Fibroblast of lung (primary cell): ENCODE measurements at regions not wholly inside any gene's neighbourhood (a gene's known extent, or its start where the extent isn't known, plus 50 kb on each side); places are given as distances from the start of the nearest gene placed in this dataset.

ENCODE experiments used
- EZH2 ChIP-seq: IDR thresholded peaks from 2 replicates; pipeline ENCODE4 v1.5.1; 2012; ENCODE audit warnings: low read length, control low read depth, mild to moderate bottlenecking; ENCODE audit errors: missing control alignments
- TF ChIP-seq, protein P1 (sequence below), 2 donors: IDR thresholded peaks in 1 of 2; conservative IDR thresholded peaks in 1 of 2; 1 replicate in 1 of 2; 2 replicates in 1 of 2; pipeline ENCODE4 v1.5.1; 2011 to 2012; ENCODE audit warnings: low read length in 2 of 2, control low read depth in 1 of 2, inconsistent platforms in 1 of 2, low read depth in 1 of 2, mild to moderate bottlenecking in 1 of 2

- TF ChIP-seq, protein P1, sequence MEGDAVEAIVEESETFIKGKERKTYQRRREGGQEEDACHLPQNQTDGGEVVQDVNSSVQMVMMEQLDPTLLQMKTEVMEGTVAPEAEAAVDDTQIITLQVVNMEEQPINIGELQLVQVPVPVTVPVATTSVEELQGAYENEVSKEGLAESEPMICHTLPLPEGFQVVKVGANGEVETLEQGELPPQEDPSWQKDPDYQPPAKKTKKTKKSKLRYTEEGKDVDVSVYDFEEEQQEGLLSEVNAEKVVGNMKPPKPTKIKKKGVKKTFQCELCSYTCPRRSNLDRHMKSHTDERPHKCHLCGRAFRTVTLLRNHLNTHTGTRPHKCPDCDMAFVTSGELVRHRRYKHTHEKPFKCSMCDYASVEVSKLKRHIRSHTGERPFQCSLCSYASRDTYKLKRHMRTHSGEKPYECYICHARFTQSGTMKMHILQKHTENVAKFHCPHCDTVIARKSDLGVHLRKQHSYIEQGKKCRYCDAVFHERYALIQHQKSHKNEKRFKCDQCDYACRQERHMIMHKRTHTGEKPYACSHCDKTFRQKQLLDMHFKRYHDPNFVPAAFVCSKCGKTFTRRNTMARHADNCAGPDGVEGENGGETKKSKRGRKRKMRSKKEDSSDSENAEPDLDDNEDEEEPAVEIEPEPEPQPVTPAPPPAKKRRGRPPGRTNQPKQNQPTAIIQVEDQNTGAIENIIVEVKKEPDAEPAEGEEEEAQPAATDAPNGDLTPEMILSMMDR (conservative IDR thresholded peaks at IDR 0.05 in 1 of 2, IDR thresholded peaks at IDR 0.05 in 1 of 2; ENCODE audit: low read depth in 1 of 2, low read length in 2 of 2), result no peak
- TF ChIP-seq EZH2, result no peak
Measured at GRCh38 chr10:123318516-123318915, 164.3 kb downstream of the BUB3 start.
